NB4 (cell line): ENCODE measurements at regions not wholly inside any gene's neighbourhood (a gene's known extent, or its start where the extent isn't known, plus 50 kb on each side); places are given as distances from the start of the nearest gene placed in this dataset.

Source experiments
- MYC ChIP-seq: IDR thresholded peaks from 2 replicates; pipeline ENCODE4 v1.6.1; 2011; ENCODE audit warnings: low read depth, low read length
- POLR2A ChIP-seq: IDR thresholded peaks from 2 replicates; pipeline ENCODE4 v1.6.1; 2011; ENCODE audit warnings: mild to moderate bottlenecking; ENCODE audit not compliant: insufficient read length; ENCODE audit errors: extremely low read depth
- TF ChIP-seq, protein P1 (sequence below): IDR thresholded peaks from one replicate; pipeline ENCODE4 v1.5.1; 2012; ENCODE audit warnings: low read depth, low read length
- TF ChIP-seq, protein P2 (sequence below): IDR thresholded peaks from 2 replicates; pipeline ENCODE4 v1.6.1; 2011; ENCODE audit warnings: low read depth, low read length

DNA sequence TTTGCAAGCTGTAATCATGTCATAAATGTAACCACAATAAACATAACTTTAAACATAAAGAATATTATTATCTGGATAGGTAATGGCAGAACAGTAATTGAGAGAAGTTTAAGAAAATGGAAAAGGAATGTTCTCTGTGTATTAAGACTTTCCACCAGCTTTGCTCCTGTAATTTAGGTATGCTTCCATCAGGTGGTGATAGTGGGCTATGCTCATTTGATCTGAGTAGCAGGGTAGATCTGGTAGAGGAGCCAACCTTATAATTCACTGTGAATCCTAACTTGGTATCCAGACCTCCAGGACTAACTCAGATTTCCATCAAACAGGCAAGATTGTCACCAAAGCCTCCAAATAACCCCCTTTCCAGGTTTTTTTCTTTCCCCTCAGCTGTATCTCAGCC, 137.9 kb upstream of the ZKSCAN2 start:
- TF ChIP-seq POLR2A: no peak
- TF ChIP-seq, protein P1, sequence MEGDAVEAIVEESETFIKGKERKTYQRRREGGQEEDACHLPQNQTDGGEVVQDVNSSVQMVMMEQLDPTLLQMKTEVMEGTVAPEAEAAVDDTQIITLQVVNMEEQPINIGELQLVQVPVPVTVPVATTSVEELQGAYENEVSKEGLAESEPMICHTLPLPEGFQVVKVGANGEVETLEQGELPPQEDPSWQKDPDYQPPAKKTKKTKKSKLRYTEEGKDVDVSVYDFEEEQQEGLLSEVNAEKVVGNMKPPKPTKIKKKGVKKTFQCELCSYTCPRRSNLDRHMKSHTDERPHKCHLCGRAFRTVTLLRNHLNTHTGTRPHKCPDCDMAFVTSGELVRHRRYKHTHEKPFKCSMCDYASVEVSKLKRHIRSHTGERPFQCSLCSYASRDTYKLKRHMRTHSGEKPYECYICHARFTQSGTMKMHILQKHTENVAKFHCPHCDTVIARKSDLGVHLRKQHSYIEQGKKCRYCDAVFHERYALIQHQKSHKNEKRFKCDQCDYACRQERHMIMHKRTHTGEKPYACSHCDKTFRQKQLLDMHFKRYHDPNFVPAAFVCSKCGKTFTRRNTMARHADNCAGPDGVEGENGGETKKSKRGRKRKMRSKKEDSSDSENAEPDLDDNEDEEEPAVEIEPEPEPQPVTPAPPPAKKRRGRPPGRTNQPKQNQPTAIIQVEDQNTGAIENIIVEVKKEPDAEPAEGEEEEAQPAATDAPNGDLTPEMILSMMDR: peak; percentile 39
- TF ChIP-seq, protein P2, sequence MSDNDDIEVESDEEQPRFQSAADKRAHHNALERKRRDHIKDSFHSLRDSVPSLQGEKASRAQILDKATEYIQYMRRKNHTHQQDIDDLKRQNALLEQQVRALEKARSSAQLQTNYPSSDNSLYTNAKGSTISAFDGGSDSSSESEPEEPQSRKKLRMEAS: no peak
- no peak for TF ChIP-seq MYC
